ENCODE measurements at regions not wholly inside any gene's neighbourhood (a gene's known extent, or its start where the extent isn't known, plus 50 kb on each side); places are given as distances from the start of the nearest gene placed in this dataset.

DNA sequence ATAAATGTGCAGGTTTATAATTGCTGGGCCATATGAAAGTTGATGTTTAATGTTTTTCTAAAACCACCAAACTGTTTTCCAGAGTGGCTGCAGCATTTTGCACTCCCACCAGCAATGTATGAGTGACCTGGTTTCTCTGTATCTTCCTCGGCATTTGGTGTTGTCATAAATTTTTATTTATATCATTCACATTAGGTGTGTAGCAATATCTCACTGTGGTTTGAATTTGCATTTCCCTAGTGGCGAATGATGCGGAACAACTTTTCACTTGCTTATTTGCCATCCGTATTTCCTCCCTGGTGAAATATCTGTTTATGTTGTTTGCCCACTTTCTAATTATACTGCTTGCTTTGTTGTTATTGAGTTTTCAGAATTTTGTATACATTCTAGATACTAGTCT lies 295.7 kb upstream of the TUT7 start:
- TF ChIP-seq CTCF (IDR thresholded peaks at IDR 0.05; ENCODE audit: poor library complexity) (no peak), EZH2phosphoT487 (IDR thresholded peaks at IDR 0.05; ENCODE audit: low read depth, severe bottlenecking, unreplicated experiment) (no peak), EZH2 (IDR thresholded peaks at IDR 0.05; ENCODE audit: borderline replicate concordance) (no peak)

Data from hepatocyte (in vitro differentiated cells).